Neural cell (in vitro differentiated cells): ENCODE measurements at regions not wholly inside any gene's neighbourhood (a gene's known extent, or its start where the extent isn't known, plus 50 kb on each side); places are given as distances from the start of the nearest gene placed in this dataset.

ENCODE experiments used
- EP300 ChIP-seq: fragments of 450-650 bp; conservative IDR thresholded peaks from 2 replicates; pipeline ENCODE4 v1.6.1; 2014; ENCODE audit warnings: antibody characterized with exemption, mild to moderate bottlenecking, moderate library complexity; ENCODE audit not compliant: poor library complexity, severe bottlenecking
- EZH2 ChIP-seq: fragments of 200-600, 300-800 bp; shearing (Covaris generic), sonication (generic); IDR thresholded peaks from 2 replicates; pipeline ENCODE4 v1.6.1; 2014; ENCODE audit warnings: antibody characterized with exemption, low read length, borderline replicate concordance, mild to moderate bottlenecking; ENCODE audit not compliant: insufficient read depth, poor library complexity, severe bottlenecking
- MXI1 ChIP-seq: fragments of 450-650 bp; conservative IDR thresholded peaks from 2 replicates; pipeline ENCODE4 v1.6.1; 2014; ENCODE audit warnings: antibody characterized with exemption, mild to moderate bottlenecking; ENCODE audit not compliant: poor library complexity, severe bottlenecking
- POLR2AphosphoS5 ChIP-seq: IDR thresholded peaks from 2 replicates; pipeline ENCODE4 v1.6.1; 2012
- RAD21 ChIP-seq: fragments of 450-650 bp; conservative IDR thresholded peaks from 2 replicates; pipeline ENCODE4 v1.6.1; 2014; ENCODE audit warnings: antibody characterized with exemption, mild to moderate bottlenecking, moderate library complexity
- SMC3 ChIP-seq: fragments of 450-650 bp; conservative IDR thresholded peaks from 2 replicates; pipeline ENCODE4 v1.6.1; 2014; ENCODE audit warnings: antibody characterized with exemption, mild to moderate bottlenecking, moderate library complexity; ENCODE audit not compliant: poor library complexity
- TAF1 ChIP-seq: IDR thresholded peaks from 2 replicates; pipeline ENCODE4 v1.6.1; 2012; ENCODE audit warnings: low read depth
- TF ChIP-seq, protein P1 (sequence below): fragments of 450-650 bp; IDR thresholded peaks from 2 replicates; pipeline ENCODE4 v1.5.1; 2014; ENCODE audit warnings: antibody characterized with exemption, mild to moderate bottlenecking, moderate library complexity; ENCODE audit not compliant: poor library complexity, severe bottlenecking
- TF ChIP-seq, protein P2 (sequence below): IDR thresholded peaks from 2 replicates; pipeline ENCODE4 v1.6.1; 2012; ENCODE audit warnings: borderline replicate concordance

DNA sequence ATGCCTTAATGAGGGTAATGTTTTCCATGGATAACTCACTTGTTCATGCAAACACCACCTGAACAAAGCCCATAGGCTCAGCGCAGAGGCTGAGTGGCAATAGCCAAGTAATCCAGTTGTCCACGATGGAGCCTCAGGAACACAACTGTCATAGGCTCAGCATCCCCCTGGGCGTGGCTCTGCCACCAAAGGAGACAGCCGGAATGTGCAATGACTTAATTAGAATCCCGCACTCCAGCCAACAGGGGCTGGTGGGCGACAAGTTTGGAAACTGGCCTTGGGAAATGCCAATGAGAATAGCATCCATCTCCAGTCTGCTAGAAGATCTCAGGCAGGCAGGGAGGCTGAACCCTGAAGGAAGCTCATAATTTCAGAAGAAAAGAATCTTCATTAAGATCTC, 411.7 kb upstream of the NRP1 start:
- TF ChIP-seq, protein P1, sequence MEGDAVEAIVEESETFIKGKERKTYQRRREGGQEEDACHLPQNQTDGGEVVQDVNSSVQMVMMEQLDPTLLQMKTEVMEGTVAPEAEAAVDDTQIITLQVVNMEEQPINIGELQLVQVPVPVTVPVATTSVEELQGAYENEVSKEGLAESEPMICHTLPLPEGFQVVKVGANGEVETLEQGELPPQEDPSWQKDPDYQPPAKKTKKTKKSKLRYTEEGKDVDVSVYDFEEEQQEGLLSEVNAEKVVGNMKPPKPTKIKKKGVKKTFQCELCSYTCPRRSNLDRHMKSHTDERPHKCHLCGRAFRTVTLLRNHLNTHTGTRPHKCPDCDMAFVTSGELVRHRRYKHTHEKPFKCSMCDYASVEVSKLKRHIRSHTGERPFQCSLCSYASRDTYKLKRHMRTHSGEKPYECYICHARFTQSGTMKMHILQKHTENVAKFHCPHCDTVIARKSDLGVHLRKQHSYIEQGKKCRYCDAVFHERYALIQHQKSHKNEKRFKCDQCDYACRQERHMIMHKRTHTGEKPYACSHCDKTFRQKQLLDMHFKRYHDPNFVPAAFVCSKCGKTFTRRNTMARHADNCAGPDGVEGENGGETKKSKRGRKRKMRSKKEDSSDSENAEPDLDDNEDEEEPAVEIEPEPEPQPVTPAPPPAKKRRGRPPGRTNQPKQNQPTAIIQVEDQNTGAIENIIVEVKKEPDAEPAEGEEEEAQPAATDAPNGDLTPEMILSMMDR, result no peak
- TF ChIP-seq TAF1 (no peak), EZH2 (no peak), POLR2AphosphoS5 (no peak), RAD21 (no peak), EP300 (no peak), SMC3 (no peak), MXI1 (no peak)
- TF ChIP-seq, protein P2, sequence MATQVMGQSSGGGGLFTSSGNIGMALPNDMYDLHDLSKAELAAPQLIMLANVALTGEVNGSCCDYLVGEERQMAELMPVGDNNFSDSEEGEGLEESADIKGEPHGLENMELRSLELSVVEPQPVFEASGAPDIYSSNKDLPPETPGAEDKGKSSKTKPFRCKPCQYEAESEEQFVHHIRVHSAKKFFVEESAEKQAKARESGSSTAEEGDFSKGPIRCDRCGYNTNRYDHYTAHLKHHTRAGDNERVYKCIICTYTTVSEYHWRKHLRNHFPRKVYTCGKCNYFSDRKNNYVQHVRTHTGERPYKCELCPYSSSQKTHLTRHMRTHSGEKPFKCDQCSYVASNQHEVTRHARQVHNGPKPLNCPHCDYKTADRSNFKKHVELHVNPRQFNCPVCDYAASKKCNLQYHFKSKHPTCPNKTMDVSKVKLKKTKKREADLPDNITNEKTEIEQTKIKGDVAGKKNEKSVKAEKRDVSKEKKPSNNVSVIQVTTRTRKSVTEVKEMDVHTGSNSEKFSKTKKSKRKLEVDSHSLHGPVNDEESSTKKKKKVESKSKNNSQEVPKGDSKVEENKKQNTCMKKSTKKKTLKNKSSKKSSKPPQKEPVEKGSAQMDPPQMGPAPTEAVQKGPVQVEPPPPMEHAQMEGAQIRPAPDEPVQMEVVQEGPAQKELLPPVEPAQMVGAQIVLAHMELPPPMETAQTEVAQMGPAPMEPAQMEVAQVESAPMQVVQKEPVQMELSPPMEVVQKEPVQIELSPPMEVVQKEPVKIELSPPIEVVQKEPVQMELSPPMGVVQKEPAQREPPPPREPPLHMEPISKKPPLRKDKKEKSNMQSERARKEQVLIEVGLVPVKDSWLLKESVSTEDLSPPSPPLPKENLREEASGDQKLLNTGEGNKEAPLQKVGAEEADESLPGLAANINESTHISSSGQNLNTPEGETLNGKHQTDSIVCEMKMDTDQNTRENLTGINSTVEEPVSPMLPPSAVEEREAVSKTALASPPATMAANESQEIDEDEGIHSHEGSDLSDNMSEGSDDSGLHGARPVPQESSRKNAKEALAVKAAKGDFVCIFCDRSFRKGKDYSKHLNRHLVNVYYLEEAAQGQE, result no peak
